ENCODE measurements at regions not wholly inside any gene's neighbourhood (a gene's known extent, or its start where the extent isn't known, plus 50 kb on each side); places are given as distances from the start of the nearest gene placed in this dataset.

DNA sequence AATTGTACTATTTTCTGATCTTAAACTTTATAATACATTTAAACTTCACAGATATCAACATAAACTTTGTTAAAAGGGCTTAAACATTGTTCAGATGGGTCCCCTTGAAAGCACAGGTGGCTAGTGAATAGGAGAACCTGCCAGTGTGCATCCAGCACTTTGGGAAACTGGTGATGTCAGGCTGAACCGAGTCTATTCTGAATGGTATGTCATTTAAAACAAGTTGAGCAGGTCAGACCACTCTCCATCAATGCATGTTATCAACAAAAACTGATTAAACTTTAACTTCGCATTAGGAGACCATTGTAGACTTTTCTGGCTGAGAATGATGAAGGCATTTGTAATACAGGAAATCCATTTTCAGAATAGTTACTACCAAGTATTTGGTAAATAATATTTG is 50.1 kb upstream of the FREM2 start:
- H3K4me3 ChIP-seq (ENCODE audit: low read depth, low read length), result no peak overlapping the region
- TF ChIP-seq, protein P1, sequence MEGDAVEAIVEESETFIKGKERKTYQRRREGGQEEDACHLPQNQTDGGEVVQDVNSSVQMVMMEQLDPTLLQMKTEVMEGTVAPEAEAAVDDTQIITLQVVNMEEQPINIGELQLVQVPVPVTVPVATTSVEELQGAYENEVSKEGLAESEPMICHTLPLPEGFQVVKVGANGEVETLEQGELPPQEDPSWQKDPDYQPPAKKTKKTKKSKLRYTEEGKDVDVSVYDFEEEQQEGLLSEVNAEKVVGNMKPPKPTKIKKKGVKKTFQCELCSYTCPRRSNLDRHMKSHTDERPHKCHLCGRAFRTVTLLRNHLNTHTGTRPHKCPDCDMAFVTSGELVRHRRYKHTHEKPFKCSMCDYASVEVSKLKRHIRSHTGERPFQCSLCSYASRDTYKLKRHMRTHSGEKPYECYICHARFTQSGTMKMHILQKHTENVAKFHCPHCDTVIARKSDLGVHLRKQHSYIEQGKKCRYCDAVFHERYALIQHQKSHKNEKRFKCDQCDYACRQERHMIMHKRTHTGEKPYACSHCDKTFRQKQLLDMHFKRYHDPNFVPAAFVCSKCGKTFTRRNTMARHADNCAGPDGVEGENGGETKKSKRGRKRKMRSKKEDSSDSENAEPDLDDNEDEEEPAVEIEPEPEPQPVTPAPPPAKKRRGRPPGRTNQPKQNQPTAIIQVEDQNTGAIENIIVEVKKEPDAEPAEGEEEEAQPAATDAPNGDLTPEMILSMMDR (conservative IDR thresholded peaks at IDR 0.05; ENCODE audit: low read depth, low read length), result no peak
- no peak for DNase-seq (ENCODE audit: low read depth)

Data from epithelial cell of proximal tubule (primary cell).